Bone marrow (tissue), 2 donors: ENCODE measurements at regions not wholly inside any gene's neighbourhood (a gene's known extent, or its start where the extent isn't known, plus 50 kb on each side); places are given as distances from the start of the nearest gene placed in this dataset.
"Not testable (repeated sequence)": the region's sequence is repeated elsewhere in the genome, so short reads cannot be mapped to it uniquely, and the experiment has no call there.

ENCODE experiments used
- DNase-seq, 2 donors: peaks; one replicate each; lab custom pipeline; 2025; lab: John Stamatoyannopoulos, UW

GRCh38 chr2:7634409-7634808 lies 717.2 kb downstream of the RNF144A start:
- DNase-seq: no peak

- no peak for DNase-seq
These were observed 722.3 kb downstream of the RNF144A start for GRCh38 chr2:7639476-7639875.

- DNase-seq: not testable (repeated sequence)
These were observed 724.1 kb downstream of the RNF144A start for GRCh38 chr2:7641272-7641671.

- no peak for DNase-seq
These were observed 728.8 kb downstream of the RNF144A start for GRCh38 chr2:7646024-7646423.

- DNase-seq: no peak
These were observed 729.4 kb downstream of the RNF144A start for GRCh38 chr2:7646661-7647060.

- DNase-seq: no peak
These were observed 731.1 kb downstream of the RNF144A start for GRCh38 chr2:7648221-7648795.

GRCh38 chr2:7649461-7650228 lies 732.4 kb downstream of the RNF144A start:
- DNase-seq: no peak

- DNase-seq: no peak
These were observed 736.4 kb downstream of the RNF144A start for GRCh38 chr2:7653617-7654016.

GRCh38 chr2:7655629-7656028 lies 738.4 kb downstream of the RNF144A start:
- DNase-seq: no peak

- DNase-seq: not testable (repeated sequence)
These were observed 740.3 kb downstream of the RNF144A start for GRCh38 chr2:7657526-7657925.

GRCh38 chr2:7658486-7658885 lies 741.3 kb downstream of the RNF144A start:
- no peak for DNase-seq

- DNase-seq: no peak
These were observed 743.6 kb downstream of the RNF144A start for GRCh38 chr2:7660816-7661215.

GRCh38 chr2:7661502-7661901 lies 744.3 kb downstream of the RNF144A start:
- DNase-seq: no peak

GRCh38 chr2:7665880-7666279 lies 748.7 kb downstream of the RNF144A start:
- DNase-seq: no peak

- DNase-seq: no peak
These were observed 749.5 kb downstream of the RNF144A start for GRCh38 chr2:7666596-7667259.

GRCh38 chr2:7667260-7667757 lies 750.1 kb downstream of the RNF144A start:
- no peak for DNase-seq

GRCh38 chr2:7670905-7671641 lies 753.9 kb downstream of the RNF144A start:
- DNase-seq: no peak

GRCh38 chr2:7672027-7672684 lies 754.9 kb downstream of the RNF144A start:
- DNase-seq: no peak

GRCh38 chr2:7672685-7673071 lies 755.5 kb downstream of the RNF144A start:
- no peak for DNase-seq

GRCh38 chr2:7673101-7673500 lies 755.9 kb downstream of the RNF144A start:
- DNase-seq: no peak

- no peak for DNase-seq
These were observed 756.6 kb downstream of the RNF144A start for GRCh38 chr2:7673853-7674252.

- DNase-seq: no peak
These were observed 757.4 kb downstream of the RNF144A start for GRCh38 chr2:7674606-7675005.
